ENCODE measurements at regions not wholly inside any gene's neighbourhood (a gene's known extent, or its start where the extent isn't known, plus 50 kb on each side); places are given as distances from the start of the nearest gene placed in this dataset.

DNA sequence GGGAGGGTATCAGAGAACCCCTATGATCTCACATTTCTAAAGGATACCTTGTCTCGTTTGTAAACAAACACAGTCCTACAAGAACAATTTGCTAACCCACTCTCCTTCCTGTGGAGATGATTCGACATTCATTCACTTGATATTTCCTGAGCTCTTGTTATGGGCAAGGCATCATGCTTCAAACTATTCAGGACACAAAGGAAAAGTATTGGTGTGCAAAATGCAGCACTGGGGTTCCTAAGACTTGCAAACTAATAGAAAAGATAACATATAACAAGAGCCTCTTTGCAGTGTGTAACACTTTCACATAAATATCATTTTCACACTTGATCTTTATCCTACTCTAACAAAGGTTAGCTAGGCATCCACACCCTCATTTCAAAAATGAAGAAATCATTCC lies 211.5 kb upstream of the BLID start:
- Histone ChIP-seq H3K4me3 (ENCODE audit: insufficient read depth, low read depth, low read length) (no peak overlapping the region), H3K36me3 (replicated peaks; ENCODE audit: control insufficient read depth, insufficient read depth, low read length) (no peaks in the 10 kb centered on the region), H3K27me3 (ENCODE audit: control insufficient read depth, insufficient read depth, low read length) (no peaks in the 10 kb centered on the region; the same call in 1 of the 2 replicates)
- DNase-seq = no peak

GRCh38 chr11:122323754-122324421 lies 207.9 kb upstream of the BLID start:
- H3K36me3 ChIP-seq (replicated peaks; ENCODE audit: control insufficient read depth, insufficient read depth, low read length) = no peaks in the 10 kb centered on the region
- no peaks in the 10 kb centered on the region; the same call in 1 of the 2 replicates for H3K27me3 ChIP-seq (ENCODE audit: control insufficient read depth, insufficient read depth, low read length)
- H3K4me3 ChIP-seq (ENCODE audit: insufficient read depth, low read depth, low read length) = no peak overlapping the region
- no peak for DNase-seq

DNA sequence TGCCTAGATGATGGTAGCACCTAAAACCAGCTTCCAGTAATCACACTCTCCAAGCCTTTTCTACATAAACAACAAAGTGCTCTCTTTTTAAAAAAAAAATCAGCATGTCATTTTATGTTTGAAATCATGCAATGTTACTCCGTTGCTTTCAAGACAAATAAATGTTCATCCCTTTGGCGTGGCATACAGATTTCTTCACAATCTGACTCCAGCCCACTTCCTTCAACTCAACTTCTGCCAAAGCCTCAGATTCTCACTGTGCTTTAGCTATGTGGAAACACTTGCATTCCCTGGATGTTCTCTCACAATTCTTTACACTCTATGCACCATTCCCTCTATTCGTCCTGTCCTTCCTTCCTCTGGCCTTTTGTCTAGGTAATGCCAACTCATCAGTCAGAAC lies 206.3 kb upstream of the BLID start:
- Histone ChIP-seq H3K36me3 (replicated peaks; ENCODE audit: control insufficient read depth, insufficient read depth, low read length) (no peaks in the 10 kb centered on the region), H3K4me3 (ENCODE audit: insufficient read depth, low read depth, low read length) (no peak overlapping the region), H3K27me3 (ENCODE audit: control insufficient read depth, insufficient read depth, low read length) (no peaks in the 10 kb centered on the region; the same call in 1 of the 2 replicates)
- DNase-seq = no peak

DNA sequence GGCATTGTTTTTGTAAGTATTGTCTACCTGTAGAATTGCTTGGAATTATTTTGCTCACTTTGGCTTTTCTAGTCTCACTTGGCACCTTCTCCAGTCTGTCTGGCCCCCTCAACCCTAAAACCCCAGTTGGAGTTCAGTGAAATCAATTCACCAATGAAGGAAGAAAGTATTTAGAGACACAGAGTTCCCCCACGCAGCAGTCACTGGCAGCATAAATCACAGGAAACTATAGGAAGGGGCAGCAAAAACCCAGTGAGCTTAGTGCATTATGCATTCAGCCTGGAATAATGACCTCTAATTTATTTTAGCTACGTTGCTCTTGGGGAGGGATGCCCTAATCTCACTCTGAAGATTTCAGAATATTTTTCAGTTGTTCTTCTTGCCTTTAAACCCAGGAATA lies 204.7 kb upstream of the BLID start:
- no peak for DNase-seq
- no peak overlapping the region for H3K4me3 ChIP-seq (ENCODE audit: insufficient read depth, low read depth, low read length)
- H3K36me3 ChIP-seq (replicated peaks; ENCODE audit: control insufficient read depth, insufficient read depth, low read length) = no peaks in the 10 kb centered on the region

DNA sequence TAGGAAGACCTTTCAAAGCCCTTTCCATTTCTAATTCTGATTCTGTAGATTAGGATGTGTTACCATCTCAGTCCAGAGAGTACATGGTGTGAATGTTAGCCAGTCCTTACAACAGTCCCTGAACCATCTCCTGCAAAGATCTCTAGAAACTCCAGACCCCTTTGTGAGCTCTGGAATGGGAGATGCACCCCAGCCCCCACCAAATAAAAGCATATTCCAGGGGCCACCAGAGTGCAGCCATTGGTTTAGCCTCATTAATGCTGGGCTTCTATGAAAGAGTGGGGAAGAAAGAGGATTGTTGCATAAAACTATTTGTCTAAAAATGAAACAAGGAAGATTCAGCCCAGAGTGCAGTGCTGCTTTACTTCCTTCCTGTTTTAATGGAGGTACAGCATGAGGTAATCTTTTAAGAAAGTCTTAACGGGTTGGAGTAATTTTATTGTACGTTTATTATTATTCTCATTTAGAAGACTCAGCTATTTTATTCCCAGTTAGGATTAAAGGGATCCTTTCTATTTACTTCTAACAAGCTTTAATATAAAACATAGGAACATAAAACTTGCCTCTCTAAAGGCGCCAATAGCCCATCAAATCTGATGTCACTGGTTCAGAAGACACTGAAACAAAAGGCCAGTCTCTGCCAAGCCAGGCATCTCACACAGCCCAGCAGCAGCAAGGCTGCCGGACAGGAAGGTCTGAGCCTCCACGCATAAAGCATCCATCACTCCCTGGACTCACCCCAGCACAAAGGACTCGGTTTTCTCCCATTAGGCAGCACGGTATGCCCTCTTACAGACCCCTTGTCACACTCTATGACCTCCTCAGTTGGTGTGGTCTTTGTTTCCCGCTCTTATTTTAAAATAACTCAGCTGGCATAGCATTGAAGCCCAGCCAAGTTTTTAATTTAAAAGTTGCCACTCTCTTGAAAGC lies 203.9 kb upstream of the BLID start:
- H3K36me3 ChIP-seq (replicated peaks; ENCODE audit: control insufficient read depth, insufficient read depth, low read length) = no peaks in the 10 kb centered on the region
- no peaks in the 10 kb centered on the region; the same call in 1 of the 2 replicates for H3K27me3 ChIP-seq (ENCODE audit: control insufficient read depth, insufficient read depth, low read length)
- no peak overlapping the region for H3K4me3 ChIP-seq (ENCODE audit: insufficient read depth, low read depth, low read length)
- no peak for DNase-seq

More for the DNA sequence above, 204.7 kb upstream of the BLID start:
- no peaks in the 10 kb centered on the region; the same call in 1 of the 2 replicates for H3K27me3 ChIP-seq (ENCODE audit: control insufficient read depth, insufficient read depth, low read length)

DNA sequence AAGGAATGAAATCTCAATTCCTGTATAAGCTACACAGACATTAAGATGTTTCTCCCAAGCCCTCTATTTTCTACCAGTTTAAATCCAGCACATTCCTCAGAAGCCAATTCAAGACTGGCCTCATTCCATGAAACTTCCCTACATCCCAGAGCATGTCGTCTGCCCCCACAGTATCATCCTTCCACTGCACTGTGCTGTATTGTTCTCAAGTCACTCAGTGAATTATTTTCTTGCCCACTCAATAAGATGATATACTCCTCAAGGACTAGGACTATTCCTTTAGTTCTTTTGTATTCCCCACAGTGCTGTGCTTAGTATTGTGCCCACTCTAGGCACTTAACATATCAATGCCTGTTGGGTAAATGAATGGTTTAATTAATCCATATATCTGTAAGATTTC lies 203.1 kb upstream of the BLID start:
- Histone ChIP-seq H3K27me3 (ENCODE audit: control insufficient read depth, insufficient read depth, low read length) (no peaks in the 10 kb centered on the region), H3K4me3 (ENCODE audit: insufficient read depth, low read depth, low read length) (no peak overlapping the region), H3K36me3 (replicated peaks; ENCODE audit: control insufficient read depth, insufficient read depth, low read length) (no peaks in the 10 kb centered on the region)
- no peak for DNase-seq

GRCh38 chr11:122317305-122317704 lies 201.3 kb upstream of the BLID start:
- no peaks in the 10 kb centered on the region for H3K27me3 ChIP-seq (ENCODE audit: control insufficient read depth, insufficient read depth, low read length)
- no peak for DNase-seq
- H3K4me3 ChIP-seq (ENCODE audit: insufficient read depth, low read depth, low read length) = no peak overlapping the region
- H3K36me3 ChIP-seq (replicated peaks; ENCODE audit: control insufficient read depth, insufficient read depth, low read length) = no peaks in the 10 kb centered on the region

DNA sequence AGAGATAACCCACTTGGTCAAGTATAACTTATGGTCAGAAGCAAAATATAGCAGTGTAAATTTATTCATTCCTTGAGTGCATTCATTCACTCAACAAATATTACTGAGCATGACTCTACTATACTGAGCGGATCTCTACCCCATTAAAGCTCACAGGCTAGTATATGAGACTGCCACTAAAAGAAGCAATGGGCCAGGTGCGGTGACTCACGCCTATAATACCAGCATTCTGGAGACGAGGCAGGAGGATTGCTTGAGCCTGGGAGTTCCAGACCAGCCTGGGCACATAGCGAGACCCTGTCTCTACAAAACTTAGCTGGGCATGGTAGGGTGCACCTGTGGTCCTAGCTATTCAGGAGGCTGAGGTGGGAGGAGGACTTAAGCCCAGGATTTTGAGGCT lies 197.6 kb upstream of the BLID start:
- H3K36me3 ChIP-seq (replicated peaks; ENCODE audit: control insufficient read depth, insufficient read depth, low read length) = no peaks in the 10 kb centered on the region
- no peaks in the 10 kb centered on the region for H3K27me3 ChIP-seq (ENCODE audit: control insufficient read depth, insufficient read depth, low read length)
- H3K4me3 ChIP-seq (ENCODE audit: insufficient read depth, low read depth, low read length) = no peak overlapping the region
- no peak for DNase-seq

DNA sequence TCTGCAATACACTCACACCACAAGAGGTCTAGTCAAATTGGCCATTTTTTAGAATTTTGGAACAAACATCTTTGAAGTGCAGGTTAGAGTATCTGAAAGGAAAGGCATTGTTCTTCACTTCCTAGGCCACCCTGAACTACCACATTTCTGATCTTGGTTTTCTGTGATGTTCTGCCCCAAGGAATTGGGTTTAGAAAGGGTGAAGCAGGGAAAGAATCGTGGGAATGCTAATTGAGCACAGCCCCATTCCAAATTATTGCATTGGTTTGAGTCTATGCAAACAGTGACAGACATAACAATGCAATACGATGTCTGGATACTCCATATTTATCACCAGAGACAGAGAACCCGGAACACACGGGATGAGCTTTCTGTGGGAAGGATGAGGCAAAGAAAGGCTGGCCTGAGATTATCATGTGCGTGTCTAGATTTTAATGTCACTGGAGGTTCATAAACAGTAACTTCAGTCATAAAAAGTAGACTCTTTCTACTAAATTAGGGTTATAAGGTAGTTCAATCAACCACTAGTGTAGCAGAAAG lies 195.3 kb upstream of the BLID start:
- Histone ChIP-seq H3K27me3 (ENCODE audit: control insufficient read depth, insufficient read depth, low read length) (no peaks in the 10 kb centered on the region), H3K4me3 (ENCODE audit: insufficient read depth, low read depth, low read length) (no peak overlapping the region), H3K36me3 (replicated peaks; ENCODE audit: control insufficient read depth, insufficient read depth, low read length) (no peaks in the 10 kb centered on the region)
- no peak for DNase-seq

DNA sequence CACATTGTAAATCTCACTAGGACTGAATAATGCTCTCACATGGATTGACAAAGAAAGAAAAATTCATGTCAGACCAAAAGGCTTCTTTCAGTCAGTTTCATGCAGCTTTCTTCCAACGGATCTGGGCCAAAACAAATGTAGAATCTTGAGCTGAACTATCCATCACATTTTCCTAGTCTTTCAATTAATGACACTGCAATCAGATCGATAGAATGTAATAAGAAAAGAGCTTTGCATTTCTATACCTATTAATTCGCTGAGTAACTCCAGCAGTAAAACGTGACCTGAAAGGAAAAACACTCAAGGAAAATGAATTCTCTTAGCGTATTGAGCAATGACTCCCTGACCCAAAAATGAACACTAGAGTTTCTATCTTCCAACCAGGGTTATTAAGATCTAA lies 194.8 kb upstream of the BLID start:
- no peak for DNase-seq
- Histone ChIP-seq H3K27me3 (ENCODE audit: control insufficient read depth, insufficient read depth, low read length) (no peaks in the 10 kb centered on the region), H3K4me3 (ENCODE audit: insufficient read depth, low read depth, low read length) (no peak overlapping the region), H3K36me3 (replicated peaks; ENCODE audit: control insufficient read depth, insufficient read depth, low read length) (no peaks in the 10 kb centered on the region)

GRCh38 chr11:122309262-122309925 lies 193.4 kb upstream of the BLID start:
- DNase-seq = no peak
- H3K36me3 ChIP-seq (replicated peaks; ENCODE audit: control insufficient read depth, insufficient read depth, low read length) = no peaks in the 10 kb centered on the region
- no peak overlapping the region for H3K4me3 ChIP-seq (ENCODE audit: insufficient read depth, low read depth, low read length)
- no peaks in the 10 kb centered on the region for H3K27me3 ChIP-seq (ENCODE audit: control insufficient read depth, insufficient read depth, low read length)

- Histone ChIP-seq H3K4me3 (ENCODE audit: insufficient read depth, low read depth, low read length) (no peak overlapping the region), H3K27me3 (ENCODE audit: control insufficient read depth, insufficient read depth, low read length) (no peaks in the 10 kb centered on the region), H3K36me3 (replicated peaks; ENCODE audit: control insufficient read depth, insufficient read depth, low read length) (no peaks in the 10 kb centered on the region)
- DNase-seq = no peak
Measured at GRCh38 chr11:122308226-122308625, 192.2 kb upstream of the BLID start.

GRCh38 chr11:122307476-122308035 lies 191.5 kb upstream of the BLID start:
- Histone ChIP-seq H3K27me3 (ENCODE audit: control insufficient read depth, insufficient read depth, low read length) (no peaks in the 10 kb centered on the region), H3K36me3 (replicated peaks; ENCODE audit: control insufficient read depth, insufficient read depth, low read length) (no peaks in the 10 kb centered on the region), H3K4me3 (ENCODE audit: insufficient read depth, low read depth, low read length) (no peak overlapping the region)
- DNase-seq = no peak

- Histone ChIP-seq H3K4me3 (ENCODE audit: insufficient read depth, low read depth, low read length) (no peak overlapping the region), H3K27me3 (ENCODE audit: control insufficient read depth, insufficient read depth, low read length) (no peaks in the 10 kb centered on the region), H3K36me3 (replicated peaks; ENCODE audit: control insufficient read depth, insufficient read depth, low read length) (no peaks in the 10 kb centered on the region)
- peak; percentile 63 for DNase-seq
Measured at GRCh38 chr11:122306831-122307391, 190.9 kb upstream of the BLID start.
